RCC 7860 (cell line): ENCODE measurements at regions not wholly inside any gene's neighbourhood (a gene's known extent, or its start where the extent isn't known, plus 50 kb on each side); places are given as distances from the start of the nearest gene placed in this dataset.

Experiments used
- DNase-seq: peaks from one replicate; pipeline ENCODE4 v3.0.0-alpha.2; 2015; ENCODE audit warnings: low spot score
- FAIRE-seq: peaks from 2 replicates; lab custom pipeline; 2012; peaks lifted over from hg19 to GRCh38; lab: Jason Lieb, UNC

GRCh38 chr13:76795701-76796695 lies 90.2 kb downstream of the KCTD12 start:
- FAIRE-seq (no peak), DNase-seq (no peak)

GRCh38 chr13:76792731-76793347 lies 93.4 kb downstream of the KCTD12 start:
- DNase-seq (no peak), FAIRE-seq (no peak)

- FAIRE-seq (no peak), DNase-seq (no peak)
Observed at GRCh38 chr13:76790980-76791819, 95.0 kb downstream of the KCTD12 start.

GRCh38 chr13:76790526-76790925 lies 95.7 kb downstream of the KCTD12 start:
- FAIRE-seq (no peak), DNase-seq (no peak)

GRCh38 chr13:76783798-76784197 lies 102.4 kb downstream of the KCTD12 start:
- no peak for FAIRE-seq

DNA sequence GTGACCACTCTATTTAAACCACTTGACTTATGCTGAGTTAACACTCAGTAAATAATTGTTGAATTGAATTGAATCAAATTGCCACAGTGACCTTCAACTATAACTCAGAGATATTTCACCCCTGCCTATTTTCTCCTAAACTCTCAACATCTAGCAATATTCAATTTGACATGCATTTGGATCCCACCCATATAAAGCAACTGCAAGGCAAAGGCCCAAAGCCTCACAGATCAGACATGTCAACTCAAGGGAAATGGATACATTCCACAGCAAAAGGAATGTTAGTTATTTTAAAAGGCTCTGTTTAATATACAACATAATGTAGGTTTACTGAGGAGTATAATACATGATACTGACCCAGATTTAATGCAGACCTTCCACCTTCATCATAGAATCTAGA lies 107.4 kb downstream of the KCTD12 start:
- FAIRE-seq (no peak), DNase-seq (no peak)

More at GRCh38 chr13:76783798-76784197, 102.4 kb downstream of the KCTD12 start:
- DNase-seq: no peak

GRCh38 chr13:76777096-76777495 lies 109.1 kb downstream of the KCTD12 start:
- DNase-seq: no peak
- FAIRE-seq: no peak

DNA sequence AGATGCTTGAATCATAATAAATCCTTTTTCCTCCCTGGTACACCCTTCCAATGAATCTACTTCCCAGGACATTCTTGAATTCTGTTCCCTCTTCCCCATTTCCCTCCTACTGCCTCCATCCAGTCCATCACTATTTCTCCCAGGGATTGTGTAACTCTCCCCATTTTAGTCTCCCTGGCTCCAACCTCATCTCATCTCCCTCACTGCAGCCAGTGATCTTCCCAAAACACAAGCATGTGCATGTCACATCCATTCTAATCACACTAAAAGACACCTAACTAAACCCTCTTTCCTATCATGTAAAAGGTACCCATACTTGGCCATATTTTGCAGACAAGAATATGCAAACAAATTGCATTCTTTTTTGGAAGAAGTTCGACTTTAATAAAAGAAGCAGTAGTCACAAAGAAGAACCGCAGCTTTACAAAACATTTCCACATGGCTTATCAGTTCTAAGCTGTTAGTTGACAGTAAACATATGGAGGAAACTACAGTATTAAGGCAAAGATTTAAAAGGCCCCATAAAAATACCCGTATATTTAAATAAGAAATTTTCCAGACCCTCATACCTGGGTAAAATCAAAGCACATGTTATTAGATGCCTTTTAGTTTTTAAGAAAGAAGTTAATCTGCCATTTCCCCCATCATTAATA lies 111.0 kb downstream of the KCTD12 start:
- FAIRE-seq (no peak), DNase-seq (no peak)

DNA sequence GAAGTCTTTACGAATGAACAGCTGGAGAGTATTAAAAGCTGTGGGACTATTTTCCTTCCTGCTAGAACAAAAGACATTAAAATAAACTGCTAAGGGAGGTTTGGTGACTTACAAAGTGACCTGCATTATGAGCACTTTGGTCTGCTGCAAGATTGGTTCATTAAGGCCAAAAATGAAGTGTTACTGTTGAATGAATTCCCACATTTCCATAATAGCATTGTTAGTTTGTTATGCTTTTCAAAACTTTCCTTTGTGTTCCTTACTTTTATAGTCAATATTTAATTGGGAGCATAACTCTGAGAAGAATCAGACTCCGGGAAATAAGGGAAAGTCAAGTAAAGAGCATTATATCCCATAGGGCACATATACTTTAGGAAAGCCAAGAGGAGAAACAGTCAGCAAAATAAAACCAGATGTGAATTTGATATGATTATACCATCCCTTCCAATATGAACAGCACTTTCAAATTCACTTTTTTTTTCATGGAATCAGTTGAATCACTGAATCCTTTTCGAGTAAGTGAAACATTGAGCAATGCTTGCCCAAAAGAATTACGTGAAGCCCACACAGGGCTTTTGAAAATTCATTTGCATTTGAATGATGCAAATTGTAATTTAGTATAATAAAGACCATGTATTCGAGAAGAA lies 112.6 kb downstream of the KCTD12 start:
- DNase-seq (no peak), FAIRE-seq (no peak)

GRCh38 chr13:76772241-76772640 lies 114.0 kb downstream of the KCTD12 start:
- FAIRE-seq: no peak

GRCh38 chr13:76769271-76769791 lies 116.9 kb downstream of the KCTD12 start:
- DNase-seq (no peak), FAIRE-seq (no peak)

More at GRCh38 chr13:76772241-76772640, 114.0 kb downstream of the KCTD12 start:
- no peak for DNase-seq

DNA sequence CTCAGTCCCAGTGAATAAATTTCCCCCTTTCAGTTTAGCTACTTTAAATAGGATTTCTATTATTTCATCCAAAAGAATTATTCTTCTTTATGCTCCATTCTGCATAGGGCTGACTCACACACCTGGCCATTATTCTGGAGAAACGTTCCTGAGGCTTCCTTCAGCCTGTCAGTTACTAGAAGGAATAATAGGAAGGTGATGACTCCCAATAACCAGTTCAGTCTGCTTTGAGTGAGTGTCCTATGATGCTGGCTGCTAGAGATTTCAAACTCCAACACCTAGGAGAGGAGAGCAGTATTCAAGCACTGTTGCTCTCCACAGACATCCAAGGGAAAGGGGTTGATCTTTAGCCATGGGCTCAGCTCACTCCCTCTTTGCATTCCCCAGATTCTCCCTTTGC lies 117.8 kb downstream of the KCTD12 start:
- no peak for DNase-seq
- FAIRE-seq: no peak

- no peak for FAIRE-seq
- DNase-seq: no peak
Observed at GRCh38 chr13:76764916-76765315, 121.3 kb downstream of the KCTD12 start.

DNA sequence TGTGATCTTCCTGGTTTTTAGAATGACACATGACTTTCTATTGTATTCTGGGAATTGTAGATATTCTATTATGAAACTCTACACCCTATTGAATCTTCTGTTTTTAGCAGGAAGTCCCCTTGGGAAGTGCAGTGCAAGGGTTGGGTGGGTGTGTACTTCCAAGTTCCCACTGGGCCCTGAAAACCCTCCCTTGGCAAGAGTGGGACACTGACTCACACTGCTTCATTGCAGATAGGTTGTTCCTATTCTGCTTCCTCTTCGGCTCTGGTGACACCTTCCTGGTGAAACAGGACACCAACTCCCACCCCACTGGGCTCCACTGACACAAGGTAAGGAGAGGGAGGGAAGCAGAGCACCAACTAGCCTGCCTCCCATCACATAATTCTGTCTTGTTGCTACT lies 121.8 kb downstream of the KCTD12 start:
- DNase-seq (no peak), FAIRE-seq (no peak)

DNA sequence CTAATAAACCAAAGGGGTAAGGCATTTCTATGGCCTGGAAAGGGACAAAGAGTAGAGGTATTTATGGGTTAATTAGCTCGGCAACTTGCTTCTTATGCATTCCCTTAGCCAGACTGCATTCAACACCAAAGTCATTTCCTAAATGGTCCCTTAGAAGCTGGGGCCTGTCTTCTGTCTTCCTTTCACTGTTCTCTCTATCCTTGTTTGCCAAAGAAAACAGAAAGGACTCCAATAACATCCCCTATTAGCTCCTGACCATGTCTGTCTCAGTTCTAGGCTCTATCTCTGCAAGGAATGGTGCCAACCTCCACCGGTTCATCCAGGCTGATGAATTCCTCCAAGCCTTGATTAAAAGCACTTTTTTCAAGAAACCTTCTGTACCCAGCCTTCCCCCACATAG lies 123.5 kb downstream of the KCTD12 start:
- no peak for FAIRE-seq

DNA sequence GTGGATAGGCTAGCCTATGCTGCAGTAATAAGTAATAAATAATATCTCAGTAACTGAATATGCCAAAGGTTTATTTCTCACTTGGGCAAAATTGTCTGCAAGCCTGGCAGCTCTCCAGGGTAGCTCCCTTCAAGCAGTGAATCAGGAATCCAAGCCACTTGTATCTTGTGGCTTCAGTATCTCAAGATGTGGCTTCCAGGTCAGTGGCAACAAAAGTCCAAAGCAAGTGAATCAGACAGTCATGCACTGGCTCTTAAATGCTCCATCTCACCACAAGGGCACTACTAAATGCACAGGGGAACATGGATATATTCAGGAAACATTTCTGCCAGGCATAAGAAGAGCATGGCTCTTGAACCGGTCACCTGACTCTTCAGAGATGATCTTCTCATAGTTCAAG lies 126.3 kb downstream of the KCTD12 start:
- DNase-seq (no peak), FAIRE-seq (no peak)

More for the DNA sequence above, 123.5 kb downstream of the KCTD12 start:
- no peak for DNase-seq

DNA sequence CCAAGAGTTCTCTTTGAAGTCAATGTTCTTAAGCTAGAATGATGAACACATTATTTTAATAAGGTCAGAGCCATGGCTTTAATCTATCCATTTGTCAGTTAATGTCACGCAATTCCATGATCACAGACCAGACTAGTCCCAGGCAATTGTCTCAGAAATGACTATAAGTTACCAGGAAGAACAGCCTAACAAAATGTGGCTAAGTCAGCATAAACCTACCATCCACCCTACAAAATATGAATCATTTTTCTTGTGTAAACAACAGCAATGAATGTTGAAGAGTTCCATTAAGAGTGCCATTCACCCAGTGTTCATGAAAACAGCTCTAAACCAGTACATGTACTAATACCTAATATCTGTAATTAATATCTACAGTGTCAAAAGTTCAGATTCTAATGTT lies 127.5 kb downstream of the KCTD12 start:
- FAIRE-seq: no peak
- no peak for DNase-seq

- no peak for DNase-seq
- no peak for FAIRE-seq
Observed at GRCh38 chr13:76758257-76758656, 127.9 kb downstream of the KCTD12 start.

DNA sequence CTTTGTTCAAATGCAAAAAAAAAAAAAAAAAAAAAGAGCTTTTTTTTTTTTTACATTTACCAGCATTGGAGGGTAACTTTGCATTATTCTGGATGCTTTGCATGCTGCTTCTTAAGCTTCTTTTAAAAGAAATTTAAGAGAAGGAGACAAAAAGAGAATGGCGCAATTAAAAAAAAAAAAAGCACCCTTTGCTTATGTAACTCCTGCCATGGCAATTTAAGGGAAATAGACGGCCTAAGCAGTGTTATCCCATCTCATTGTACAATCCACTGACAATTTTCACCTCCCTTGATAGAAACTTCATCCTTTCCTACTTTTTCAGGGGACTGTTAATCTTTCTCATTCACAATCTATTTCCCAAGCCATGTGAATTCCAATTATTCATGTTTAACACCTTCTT lies 129.8 kb downstream of the KCTD12 start:
- FAIRE-seq (no peak), DNase-seq (no peak)

DNA sequence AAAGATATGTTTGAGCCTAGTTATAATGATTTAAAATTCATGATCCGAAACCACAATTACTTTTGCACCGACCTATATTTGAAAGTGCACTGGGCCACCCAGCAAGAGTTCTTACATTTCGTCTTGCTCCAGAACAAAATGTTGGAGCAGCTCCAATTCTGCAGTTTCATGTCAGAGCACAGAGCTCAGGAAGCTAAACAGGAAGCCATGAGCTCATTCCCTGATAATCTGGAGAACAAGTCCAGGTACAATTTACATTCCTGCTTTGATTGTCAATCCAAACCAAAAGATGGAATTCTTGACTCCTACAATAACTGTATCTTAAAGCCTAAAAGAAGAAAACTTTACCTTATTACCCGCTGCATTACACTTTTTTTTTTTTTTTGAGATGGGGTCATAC lies 131.8 kb downstream of the KCTD12 start:
- DNase-seq (no peak), FAIRE-seq (no peak)
